ENCODE measurements at regions not wholly inside any gene's neighbourhood (a gene's known extent, or its start where the extent isn't known, plus 50 kb on each side); places are given as distances from the start of the nearest gene placed in this dataset.

DNA sequence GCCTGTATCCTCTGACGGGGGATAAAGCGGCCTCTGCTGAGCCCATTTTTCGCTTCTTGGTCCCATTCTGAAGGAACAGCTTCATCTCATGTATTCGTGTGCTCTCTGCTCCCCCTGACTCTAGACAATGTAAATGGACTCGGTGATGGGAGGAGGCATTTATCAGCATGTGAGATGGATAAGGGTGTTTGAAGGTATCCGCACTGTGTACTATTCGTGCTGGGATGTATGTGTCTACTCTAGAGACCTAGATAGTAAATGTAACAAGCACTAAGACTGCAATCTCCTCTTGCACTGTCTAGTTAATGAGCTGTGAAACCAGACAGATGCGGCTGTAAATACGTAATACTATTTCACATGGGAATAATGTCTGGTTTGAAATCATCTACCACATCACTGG, 134.6 kb upstream of the ARGLU1 start:
- no peak for TF ChIP-seq CTCF (IDR thresholded peaks at IDR 0.05; ENCODE audit: poor library complexity)
- TF ChIP-seq EZH2 (IDR thresholded peaks at IDR 0.05; ENCODE audit: borderline replicate concordance): no peak

Data from hepatocyte (in vitro differentiated cells).